ENCODE measurements at regions not wholly inside any gene's neighbourhood (a gene's known extent, or its start where the extent isn't known, plus 50 kb on each side); places are given as distances from the start of the nearest gene placed in this dataset.

DNA sequence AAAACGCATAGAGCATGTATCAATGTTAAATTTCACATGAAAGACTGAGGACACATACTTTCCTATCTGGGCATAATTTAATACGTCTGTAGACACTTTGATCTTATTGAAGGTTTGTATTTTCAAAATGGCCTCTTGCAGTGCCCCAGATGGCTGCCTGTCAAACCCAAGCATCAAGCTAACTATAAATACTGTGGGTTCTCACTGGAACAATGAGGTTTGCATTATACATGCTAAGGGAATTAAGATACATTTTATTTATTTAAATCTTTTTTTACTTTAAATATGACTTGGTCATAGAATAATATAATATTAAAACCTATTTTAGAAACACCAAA, 702.9 kb upstream of the GRAMD2B start:
- ATAC-seq (no peak; the same call in 1 of the 3 replicates), DNase-seq (ENCODE audit: low spot score) (no peak), FAIRE-seq (no peak)
- H4K20me1 ChIP-seq (ENCODE audit: insufficient read depth, low read length): no peaks in the 10 kb centered on the region
- 25% methylated on average over 2 of the region's 2 CpGs for WGBS (ENCODE audit: low lambda C conversion rate)
- H3K27me3 ChIP-seq (ENCODE audit: control insufficient read depth in 1 of 2, insufficient read depth in 2 of 2, low read length in 2 of 2): no peaks in the 10 kb centered on the region
- intact Hi-C loops (cut with micrococcal nuclease; ENCODE audit: unreplicated experiment) (no loop called here), in situ Hi-C loops (cut with HindIII; ENCODE audit: extremely low pct_ligation_motif_present, low pct_unique_long_range_greater_than_20kb) (no loop called here)
- no peaks in the 10 kb centered on the region for H3K36me3 ChIP-seq (replicated peaks in 1 of 2; ENCODE audit: control insufficient read depth in 1 of 2, insufficient read depth in 2 of 2, low read length in 2 of 2)
- TF ChIP-seq, protein P1, sequence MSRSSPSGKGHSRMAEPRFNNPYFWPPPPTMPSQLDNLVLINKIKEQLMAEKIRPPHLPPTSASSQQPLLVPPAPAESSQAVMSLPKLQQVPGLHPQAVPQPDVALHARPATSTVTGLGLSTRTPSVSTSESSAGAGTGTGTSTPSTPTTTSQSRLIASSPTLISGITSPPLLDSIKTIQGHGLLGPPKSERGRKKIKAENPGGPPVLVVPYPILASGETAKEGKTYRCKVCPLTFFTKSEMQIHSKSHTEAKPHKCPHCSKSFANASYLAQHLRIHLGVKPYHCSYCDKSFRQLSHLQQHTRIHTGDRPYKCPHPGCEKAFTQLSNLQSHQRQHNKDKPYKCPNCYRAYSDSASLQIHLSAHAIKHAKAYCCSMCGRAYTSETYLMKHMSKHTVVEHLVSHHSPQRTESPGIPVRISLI (CRISPR knock-in tag; IDR thresholded peaks at IDR 0.05; ENCODE audit: borderline replicate concordance): peak; percentile 7; the same call in 1 of the 2 replicates
- no peak for TF ChIP-seq ZNF780A (CRISPR knock-in tag; IDR thresholded peaks at IDR 0.05)
- TF ChIP-seq EHMT2 (IDR thresholded peaks at IDR 0.05; ENCODE audit: borderline replicate concordance, low read depth, low read length): 0 out of 2 replicates have a peak, but pooled peaks have one; percentile 19
- peak; percentile 68 for TF ChIP-seq YY1 (IDR thresholded peaks at IDR 0.05; ENCODE audit: insufficient read depth, insufficient replicate concordance, low read depth, low read length)
- no peak for TF ChIP-seq ZNF550 (CRISPR knock-in tag; IDR thresholded peaks at IDR 0.05; ENCODE audit: borderline replicate concordance)
- no peak for TF ChIP-seq STAG1 (CRISPR knock-in tag; IDR thresholded peaks at IDR 0.05)
- TF ChIP-seq ZMYM3 (CRISPR knock-in tag; IDR thresholded peaks at IDR 0.05): no peak
- peaks cover 38% of the 10 kb centered on the region for H3K4me1 ChIP-seq (ENCODE audit: insufficient read depth, low read length)
- peak overlapping the region; percentile 82 for H3K27ac ChIP-seq (ENCODE audit: extremely low read length, insufficient read depth, low read length)
- H3K9ac ChIP-seq (ENCODE audit: insufficient read depth, low read depth, low read length): peak overlapping the region; percentile 31; the same call in 1 of the 2 replicates
- CTCF ChIA-PET (ENCODE audit: low intra/inter-chr PET ratio, low total read pairs): no interaction called here
- H2AFZ ChIP-seq (ENCODE audit: low read length): no peak overlapping the region
- no TSS peak for BruUV-seq (replicated peaks)
- H3K4me3 ChIP-seq (replicated peaks in 1 of 3; ENCODE audit: insufficient read depth in 1 of 3, low read depth in 2 of 3, low read length in 3 of 3): peak overlapping the region in 2 of 3 experiments; percentile 6 to 33; a peak in 2 of 6 replicates
- H3K4me2 ChIP-seq (ENCODE audit: low read depth, low read length): peak overlapping the region; percentile 58
- no peaks in the 10 kb centered on the region for H3K79me2 ChIP-seq (ENCODE audit: insufficient read depth, low read length)
- POLR2A ChIA-PET: interaction anchor here (1.1 kb wide), 1 partner anchor 20 kb away, joined by 3 read pairs; no protein-coding TSS in a partner anchor
- H3K9me3 ChIP-seq (ENCODE audit: low read length): no peaks in the 10 kb centered on the region

GRCh38 chr5:125720721-125721120, 702.5 kb upstream of the GRAMD2B start:
- H2AFZ ChIP-seq (ENCODE audit: low read length): no peak overlapping the region
- no peak for DNase-seq (ENCODE audit: low spot score)
- 93% methylated on average over 1 of the region's 1 CpG for WGBS (ENCODE audit: low lambda C conversion rate)
- CTCF ChIA-PET (ENCODE audit: low intra/inter-chr PET ratio, low total read pairs): no interaction called here
- no peak overlapping the region for H3K4me2 ChIP-seq (ENCODE audit: low read depth, low read length)
- H3K4me1 ChIP-seq (ENCODE audit: insufficient read depth, low read length): peaks cover 38% of the 10 kb centered on the region
- no peaks in the 10 kb centered on the region for H3K9me3 ChIP-seq (ENCODE audit: low read length)
- no peak for TF ChIP-seq ZNF75D (CRISPR knock-in tag; IDR thresholded peaks at IDR 0.05; ENCODE audit: borderline replicate concordance)
- no peak for TF ChIP-seq ZFP82 (CRISPR knock-in tag; IDR thresholded peaks at IDR 0.05; ENCODE audit: borderline replicate concordance)
- no peak for TF ChIP-seq NBN (conservative IDR thresholded peaks at IDR 0.05)
- TF ChIP-seq, protein P2, sequence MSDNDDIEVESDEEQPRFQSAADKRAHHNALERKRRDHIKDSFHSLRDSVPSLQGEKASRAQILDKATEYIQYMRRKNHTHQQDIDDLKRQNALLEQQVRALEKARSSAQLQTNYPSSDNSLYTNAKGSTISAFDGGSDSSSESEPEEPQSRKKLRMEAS (IDR thresholded peaks at IDR 0.05): no peak
- TF ChIP-seq ZNF614 (CRISPR knock-in tag; IDR thresholded peaks at IDR 0.05; ENCODE audit: borderline replicate concordance): no peak
- TF ChIP-seq NR2C2 (CRISPR knock-in tag; IDR thresholded peaks at IDR 0.05; ENCODE audit: borderline replicate concordance): no peak
- no peak for TF ChIP-seq ZNF550 (CRISPR knock-in tag; IDR thresholded peaks at IDR 0.05; ENCODE audit: borderline replicate concordance)
- no peak for TF ChIP-seq ZIK1 (CRISPR knock-in tag; IDR thresholded peaks at IDR 0.05; ENCODE audit: borderline replicate concordance, low read depth)
- TF ChIP-seq HMGA1 (CRISPR knock-in tag; conservative IDR thresholded peaks at IDR 0.05): no peak
- no peak for TF ChIP-seq CREM (IDR thresholded peaks at IDR 0.05)
- TF ChIP-seq CREM (CRISPR knock-in tag; IDR thresholded peaks at IDR 0.05): no peak
- no peak for TF ChIP-seq ZFAT (CRISPR knock-in tag; conservative IDR thresholded peaks at IDR 0.05)
- TF ChIP-seq ZNF234 (CRISPR knock-in tag; conservative IDR thresholded peaks at IDR 0.05): no peak
- no peaks in the 10 kb centered on the region for H3K79me2 ChIP-seq (ENCODE audit: insufficient read depth, low read length)
- in situ Hi-C loops (cut with HindIII; ENCODE audit: extremely low pct_ligation_motif_present, low pct_unique_long_range_greater_than_20kb) (no loop called here), intact Hi-C loops (cut with micrococcal nuclease; ENCODE audit: unreplicated experiment) (no loop called here)
- POLR2A ChIA-PET: no interaction called here
- peak overlapping the region; percentile 82 for H3K27ac ChIP-seq (ENCODE audit: extremely low read length, insufficient read depth, low read length)
- no peak overlapping the region for H3K4me3 ChIP-seq (replicated peaks in 1 of 3; ENCODE audit: insufficient read depth in 1 of 3, low read depth in 2 of 3, low read length in 3 of 3)
- no peaks in the 10 kb centered on the region for H4K20me1 ChIP-seq (ENCODE audit: insufficient read depth, low read length)
- no peak for ATAC-seq
- H3K9ac ChIP-seq (ENCODE audit: insufficient read depth, low read depth, low read length): no peak overlapping the region
- FAIRE-seq: no peak
- no TSS peak for BruUV-seq (replicated peaks)
- no peaks in the 10 kb centered on the region for H3K27me3 ChIP-seq (ENCODE audit: control insufficient read depth in 1 of 2, insufficient read depth in 2 of 2, low read length in 2 of 2)
- H3K36me3 ChIP-seq (replicated peaks in 1 of 2; ENCODE audit: control insufficient read depth in 1 of 2, insufficient read depth in 2 of 2, low read length in 2 of 2): no peaks in the 10 kb centered on the region

Measured in HepG2 (cell line).